ENCODE measurements at regions not wholly inside any gene's neighbourhood (a gene's known extent, or its start where the extent isn't known, plus 50 kb on each side); places are given as distances from the start of the nearest gene placed in this dataset.

GRCh38 chr21:27291006-27291405, 324.1 kb upstream of the ADAMTS5 start:
- Histone ChIP-seq H3K27ac (ENCODE audit: low read depth, low read length, poor library complexity, severe bottlenecking) (no peak overlapping the region), H3K9me3 (ENCODE audit: low read depth, low read length, poor library complexity, severe bottlenecking) (peaks cover 4% of the 10 kb centered on the region), H3K4me1 (ENCODE audit: insufficient read depth, low read length, poor library complexity, severe bottlenecking) (no peaks in the 10 kb centered on the region), H3K4me3 (ENCODE audit: low read depth, low read length, poor library complexity, severe bottlenecking) (no peak overlapping the region), H3K27me3 (replicated peaks; ENCODE audit: insufficient read depth, low read depth, low read length, poor library complexity) (no peaks in the 10 kb centered on the region), H3K36me3 (ENCODE audit: insufficient read depth, low read length, poor library complexity, severe bottlenecking) (no peaks in the 10 kb centered on the region)
- ChIA-PET CTCF (no interaction called here), POLR2A (ENCODE audit: low non-redundant PET) (no interaction called here)
- no peak for DNase-seq (ENCODE audit: low spot score)
- intact Hi-C loops (cut with micrococcal nuclease; ENCODE audit: unreplicated experiment), result no loop called here
- no TSS peak for BruUV-seq (replicated peaks)
- no peak for TF ChIP-seq EZH2 (IDR thresholded peaks at IDR 0.05; ENCODE audit: borderline replicate concordance, low read depth, low read length, poor library complexity, severe bottlenecking)
- no peak for TF ChIP-seq CTCF (conservative IDR thresholded peaks at IDR 0.05; ENCODE audit: low read depth, low read length)

- DNase-seq (ENCODE audit: low spot score), result no peak
- Histone ChIP-seq H3K4me3 (ENCODE audit: low read depth, low read length, poor library complexity, severe bottlenecking) (no peak overlapping the region), H3K4me1 (ENCODE audit: insufficient read depth, low read length, poor library complexity, severe bottlenecking) (no peaks in the 10 kb centered on the region), H3K9me3 (ENCODE audit: low read depth, low read length, poor library complexity, severe bottlenecking) (peaks cover 4% of the 10 kb centered on the region), H3K27ac (ENCODE audit: low read depth, low read length, poor library complexity, severe bottlenecking) (no peak overlapping the region), H3K36me3 (ENCODE audit: insufficient read depth, low read length, poor library complexity, severe bottlenecking) (no peaks in the 10 kb centered on the region), H3K27me3 (replicated peaks; ENCODE audit: insufficient read depth, low read depth, low read length, poor library complexity) (no peaks in the 10 kb centered on the region)
- intact Hi-C loops (cut with micrococcal nuclease; ENCODE audit: unreplicated experiment), result no loop called here
- ChIA-PET POLR2A (ENCODE audit: low non-redundant PET) (no interaction called here), CTCF (no interaction called here)
- TF ChIP-seq CTCF (conservative IDR thresholded peaks at IDR 0.05; ENCODE audit: low read depth, low read length) (no peak), EZH2 (IDR thresholded peaks at IDR 0.05; ENCODE audit: borderline replicate concordance, low read depth, low read length, poor library complexity, severe bottlenecking) (no peak)
- BruUV-seq (replicated peaks), result no TSS peak
These were observed 323.1 kb upstream of the ADAMTS5 start for GRCh38 chr21:27290028-27290427.

GRCh38 chr21:27286760-27287159, 319.9 kb upstream of the ADAMTS5 start:
- intact Hi-C loops (cut with micrococcal nuclease; ENCODE audit: unreplicated experiment), result no loop called here
- Histone ChIP-seq H3K36me3 (ENCODE audit: insufficient read depth, low read length, poor library complexity, severe bottlenecking) (no peaks in the 10 kb centered on the region), H3K27ac (ENCODE audit: low read depth, low read length, poor library complexity, severe bottlenecking) (no peak overlapping the region), H3K27me3 (replicated peaks; ENCODE audit: insufficient read depth, low read depth, low read length, poor library complexity) (no peaks in the 10 kb centered on the region), H3K9me3 (ENCODE audit: low read depth, low read length, poor library complexity, severe bottlenecking) (peaks cover under 1% of the 10 kb centered on the region), H3K4me3 (ENCODE audit: low read depth, low read length, poor library complexity, severe bottlenecking) (no peak overlapping the region), H3K4me1 (ENCODE audit: insufficient read depth, low read length, poor library complexity, severe bottlenecking) (no peaks in the 10 kb centered on the region)
- TF ChIP-seq EZH2 (IDR thresholded peaks at IDR 0.05; ENCODE audit: borderline replicate concordance, low read depth, low read length, poor library complexity, severe bottlenecking), result no peak
- TF ChIP-seq CTCF (conservative IDR thresholded peaks at IDR 0.05; ENCODE audit: low read depth, low read length), result no peak
- CTCF ChIA-PET, result no interaction called here
- BruUV-seq (replicated peaks), result no TSS peak
- DNase-seq (ENCODE audit: low spot score), result no peak
- POLR2A ChIA-PET (ENCODE audit: low non-redundant PET), result no interaction called here

Measured in A673 (cell line).